Colonic mucosa (tissue), 4 donors: ENCODE measurements at regions not wholly inside any gene's neighbourhood (a gene's known extent, or its start where the extent isn't known, plus 50 kb on each side); places are given as distances from the start of the nearest gene placed in this dataset.

Experiments used
- DNase-seq: peaks from one replicate; pipeline ENCODE4 v3.0.0-alpha.2; 2020
- H3K27ac ChIP-seq: fragments of 200-600 bp; one replicate; pipeline ENCODE4 v1.8.0; 2021
- H3K27me3 ChIP-seq: fragments of 200-600 bp; one replicate; pipeline ENCODE4 v1.8.0; 2021
- H3K36me3 ChIP-seq: fragments of 200-600 bp; one replicate; pipeline ENCODE4 v1.8.0; 2021
- H3K4me1 ChIP-seq: fragments of 200-600 bp; one replicate; pipeline ENCODE4 v1.8.0; 2021; ENCODE audit warnings: mild to moderate bottlenecking
- H3K4me3 ChIP-seq: fragments of 200-600 bp; one replicate; pipeline ENCODE4 v1.8.0; 2021
- H3K9ac ChIP-seq, 2 donors: one replicate each; pipeline ENCODE4 v1.7.0; 2013; ENCODE audit warnings: control low read depth in 2 of 2, low read depth in 2 of 2, low read length in 2 of 2
- H3K9me3 ChIP-seq: fragments of 200-600 bp; one replicate; pipeline ENCODE4 v1.8.0; 2021
- CTCF ChIP-seq: fragments of 200-600 bp; IDR thresholded peaks from one replicate; pipeline ENCODE4 v1.8.0; 2022; ENCODE audit warnings: antibody characterized with exemption, mild to moderate bottlenecking
- intact Hi-C: fragments of 100-400 bp; cut with DNase I; formaldehyde crosslinking; loops from one replicate; pipeline ENCODE4 v1.14.1; 2022
- donor health status: healthy.
- donor health status: DM: no; HTN: no; CAD: no.
- donor health status: DM: no; HTN: no; CAD: no.

DNA sequence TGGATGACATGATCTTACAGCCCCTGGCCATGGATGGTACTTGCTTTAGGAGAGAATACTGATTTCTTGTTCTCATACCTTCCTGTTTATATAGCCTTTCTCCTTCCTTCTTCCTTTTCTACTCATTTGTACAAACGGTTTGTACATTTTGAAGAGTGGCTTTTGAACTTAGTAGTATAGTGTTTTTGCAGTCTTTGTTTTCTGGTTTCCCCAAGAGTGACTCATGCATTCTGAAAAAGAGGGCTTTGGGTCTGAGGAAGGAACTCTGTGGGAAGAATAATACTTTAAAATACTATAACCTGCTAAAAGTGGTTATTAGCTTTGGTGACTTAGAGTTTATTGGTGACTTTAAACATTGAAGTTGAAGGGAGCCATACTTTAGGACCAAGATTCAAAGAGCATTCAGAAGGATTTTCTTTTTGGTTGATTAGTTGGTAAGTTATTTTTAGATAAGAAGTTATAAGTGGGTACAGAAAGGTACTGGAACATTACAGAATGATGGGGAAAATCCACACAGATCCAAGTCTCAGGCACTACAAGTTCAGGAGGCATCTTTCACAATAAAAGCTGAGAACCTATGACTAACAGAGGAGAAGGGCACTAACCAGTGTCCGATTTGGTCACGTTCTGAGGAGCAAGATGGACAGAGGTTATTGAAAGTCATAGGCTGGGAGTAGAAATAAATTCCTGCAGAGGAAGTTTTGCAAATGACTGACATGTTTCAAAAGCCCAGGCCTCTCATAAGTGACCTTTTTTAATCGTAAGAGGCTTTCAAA lies 369.6 kb upstream of the AZI2 start:
- H3K9ac ChIP-seq, result no peak overlapping the region
- intact Hi-C loops, result no loop called here
- no peak for DNase-seq
- H3K27ac ChIP-seq, result no peak overlapping the region
- H3K4me1 ChIP-seq, result no peaks in the 10 kb centered on the region
- H3K9me3 ChIP-seq, result no peaks in the 10 kb centered on the region
- H3K4me3 ChIP-seq, result no peak overlapping the region
- no peak for TF ChIP-seq CTCF
- H3K36me3 ChIP-seq, result no peaks in the 10 kb centered on the region
- no peaks in the 10 kb centered on the region for H3K27me3 ChIP-seq

- no peak overlapping the region for H3K27ac ChIP-seq
- no peak for TF ChIP-seq CTCF
- peak; percentile 63 for DNase-seq
- no peaks in the 10 kb centered on the region for H3K36me3 ChIP-seq
- H3K4me3 ChIP-seq, result no peak overlapping the region
- H3K27me3 ChIP-seq, result no peaks in the 10 kb centered on the region
- no peaks in the 10 kb centered on the region for H3K9me3 ChIP-seq
- no peaks in the 10 kb centered on the region for H3K4me1 ChIP-seq
- intact Hi-C loops, result no loop called here
- no peak overlapping the region for H3K9ac ChIP-seq
Measured at GRCh38 chr3:28726840-28727239, 378.2 kb upstream of the AZI2 start.

GRCh38 chr3:28727307-28727706 lies 378.7 kb upstream of the AZI2 start:
- H3K36me3 ChIP-seq, result no peaks in the 10 kb centered on the region
- H3K9ac ChIP-seq, result no peak overlapping the region
- no peak overlapping the region for H3K4me3 ChIP-seq
- intact Hi-C loops, result no loop called here
- no peak for TF ChIP-seq CTCF
- no peaks in the 10 kb centered on the region for H3K27me3 ChIP-seq
- H3K9me3 ChIP-seq, result no peaks in the 10 kb centered on the region
- DNase-seq, result no peak
- no peak overlapping the region for H3K27ac ChIP-seq
- H3K4me1 ChIP-seq, result no peaks in the 10 kb centered on the region

DNA sequence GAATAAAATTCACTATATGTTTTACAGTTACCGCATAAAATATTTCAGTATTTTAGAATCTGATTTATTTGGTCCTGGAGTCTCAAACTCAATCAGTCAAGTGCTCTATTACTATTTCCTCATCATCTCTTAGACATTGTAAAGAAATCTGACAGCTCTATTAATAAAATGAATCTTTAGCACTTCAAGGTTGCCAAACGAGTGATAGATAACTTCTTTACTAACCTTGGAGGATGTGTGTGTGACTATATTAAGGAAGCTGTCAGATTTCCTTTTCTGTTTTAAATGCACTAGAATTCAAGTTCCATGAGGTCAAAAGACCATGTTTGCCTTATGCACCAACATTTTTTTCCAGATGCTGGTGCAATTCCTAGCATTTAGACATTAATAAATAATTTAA lies 389.8 kb upstream of the AZI2 start:
- Histone ChIP-seq H3K4me3 (no peak overlapping the region), H3K36me3 (no peaks in the 10 kb centered on the region), H3K27me3 (no peaks in the 10 kb centered on the region), H3K9me3 (no peaks in the 10 kb centered on the region), H3K4me1 (no peaks in the 10 kb centered on the region), H3K27ac (no peak overlapping the region), H3K9ac (no peak overlapping the region)
- no peak for DNase-seq
- TF ChIP-seq CTCF, result no peak
- intact Hi-C loops, result no loop called here

DNA sequence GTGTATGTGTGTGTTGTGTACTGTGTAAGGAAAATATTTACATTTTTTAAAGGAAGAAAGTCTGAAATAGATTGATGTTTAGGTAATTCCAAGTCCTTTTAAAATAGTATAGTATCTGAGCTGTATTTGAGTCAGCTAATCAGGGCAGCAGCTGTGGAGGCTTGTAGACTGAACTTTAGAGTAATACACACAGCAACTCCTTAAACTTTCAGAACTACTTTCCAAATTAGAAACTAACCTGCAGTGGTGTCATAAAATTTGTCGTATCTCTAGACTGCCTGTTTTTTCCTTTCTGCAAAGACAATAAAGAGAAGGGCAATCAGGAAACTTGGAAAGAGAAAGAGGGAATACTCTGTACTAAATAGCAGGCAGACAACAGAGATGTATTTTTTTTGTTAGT lies 391.0 kb upstream of the AZI2 start:
- H3K9ac ChIP-seq, result no peak overlapping the region
- intact Hi-C loops, result no loop called here
- H3K4me3 ChIP-seq, result no peak overlapping the region
- no peaks in the 10 kb centered on the region for H3K36me3 ChIP-seq
- no peaks in the 10 kb centered on the region for H3K4me1 ChIP-seq
- H3K9me3 ChIP-seq, result no peaks in the 10 kb centered on the region
- no peak for DNase-seq
- TF ChIP-seq CTCF, result no peak
- no peak overlapping the region for H3K27ac ChIP-seq
- H3K27me3 ChIP-seq, result no peaks in the 10 kb centered on the region
